ENCODE measurements at regions not wholly inside any gene's neighbourhood (a gene's known extent, or its start where the extent isn't known, plus 50 kb on each side); places are given as distances from the start of the nearest gene placed in this dataset.

DNA sequence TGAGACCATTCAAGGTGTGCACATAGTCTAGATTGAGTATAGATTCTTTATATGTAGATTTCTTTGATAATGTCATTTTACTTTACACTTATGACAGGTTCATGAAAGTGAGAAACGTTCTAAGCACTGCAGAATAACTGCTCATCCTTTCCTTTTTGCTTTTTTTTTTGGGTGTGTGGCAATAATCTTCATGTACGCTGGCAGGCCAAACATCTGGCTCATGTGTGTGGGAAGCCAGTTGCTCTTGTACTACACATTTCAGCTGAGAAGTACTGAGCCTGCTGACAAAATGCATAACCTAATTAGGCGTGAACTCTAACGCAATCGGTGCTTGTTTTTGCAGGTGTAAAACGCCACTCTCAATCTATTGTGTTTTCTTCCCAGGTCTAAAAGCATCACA is 350.8 kb upstream of the KAZN start:
- TF ChIP-seq Cebpa-rat (IDR thresholded peaks at IDR 0.05) = no peak
- H3K9ac ChIP-seq = no peak overlapping the region
- H3K36me3 ChIP-seq = no peaks in the 10 kb centered on the region
- no peak overlapping the region for H3K27ac ChIP-seq
- H3K27me3 ChIP-seq = no peaks in the 10 kb centered on the region
- peaks cover 0 to 10% (median under 1%) of the 10 kb centered on the region in 10 experiments; a peak in 3 of 20 replicates for H3K4me1 ChIP-seq
- H3K4me2 ChIP-seq = no peak overlapping the region
- H3K9me3 ChIP-seq (replicated peaks in 1 of 11) = no peaks in the 10 kb centered on the region
- H3K4me3 ChIP-seq = no peak overlapping the region
- no peaks in the 10 kb centered on the region; a peak in 1 of 22 replicates for H4K20me1 ChIP-seq

DNA sequence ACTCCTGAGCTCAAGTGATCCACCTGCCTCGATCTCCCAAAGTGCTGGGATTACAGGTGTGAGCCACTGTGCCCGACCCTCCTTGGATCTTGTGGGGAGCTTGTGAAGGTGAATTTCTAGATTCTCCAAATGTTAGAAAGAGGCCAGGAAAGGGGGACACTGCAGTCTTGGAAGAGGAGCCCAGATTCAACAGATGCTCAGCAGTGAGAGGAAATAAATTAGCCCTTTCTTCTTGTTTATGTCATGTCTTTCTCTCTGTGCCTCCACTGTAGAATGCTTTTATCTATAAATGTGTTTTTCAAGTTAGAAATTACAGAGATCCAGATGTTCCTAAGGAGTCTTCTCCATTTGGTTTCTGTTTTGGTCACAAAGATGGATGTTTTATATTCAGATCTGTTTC is 346.6 kb upstream of the KAZN start:
- Histone ChIP-seq H3K9me3 (replicated peaks in 1 of 11) (peaks cover 0 to 8% (median 0%) of the 10 kb centered on the region in 11 experiments; a peak in 4 of 22 replicates), H4K20me1 (no peaks in the 10 kb centered on the region; a peak in 1 of 22 replicates), H3K9ac (no peak overlapping the region), H3K36me3 (no peaks in the 10 kb centered on the region), H3K27me3 (no peaks in the 10 kb centered on the region), H3K4me3 (no peak overlapping the region), H3K4me1 (peaks cover 35 to 39% (median 37%) of the 10 kb centered on the region in 10 experiments), H3K27ac (no peak overlapping the region), H3K4me2 (no peak overlapping the region)
- TF ChIP-seq Cebpa-rat (IDR thresholded peaks at IDR 0.05) = no peak

DNA sequence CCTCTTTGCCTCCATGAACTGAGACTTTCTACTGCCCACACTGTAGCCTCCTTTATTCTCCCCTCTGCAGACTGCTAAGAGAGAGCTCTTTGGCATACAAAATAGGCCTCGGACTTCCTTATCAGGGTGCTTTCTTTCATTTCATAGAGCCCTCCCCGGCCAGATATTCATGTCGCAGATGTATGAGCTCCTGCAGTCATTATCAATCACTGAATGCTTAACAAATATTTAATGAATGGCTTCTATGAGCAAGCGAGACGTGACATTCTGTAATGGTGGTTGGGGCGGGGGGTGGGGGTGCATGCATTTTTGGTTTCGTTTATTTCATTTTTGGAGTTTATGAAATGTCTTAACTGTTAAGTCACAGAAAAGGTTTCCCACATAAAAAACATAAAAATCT is 344.8 kb upstream of the KAZN start:
- peak overlapping the region; percentile 50 to 75 (median 67) for H3K4me2 ChIP-seq
- H4K20me1 ChIP-seq = no peaks in the 10 kb centered on the region; a peak in 1 of 22 replicates
- no peak for TF ChIP-seq Cebpa-rat (IDR thresholded peaks at IDR 0.05)
- peaks cover 0 to 9% (median 0%) of the 10 kb centered on the region in 11 experiments; a peak in 4 of 22 replicates for H3K9me3 ChIP-seq (replicated peaks in 1 of 11)
- H3K9ac ChIP-seq = no peak overlapping the region
- H3K4me1 ChIP-seq = peaks cover 35 to 41% (median 37%) of the 10 kb centered on the region in 10 experiments
- H3K4me3 ChIP-seq = no peak overlapping the region
- no peaks in the 10 kb centered on the region for H3K36me3 ChIP-seq
- no peak overlapping the region for H3K27ac ChIP-seq
- H3K27me3 ChIP-seq = no peaks in the 10 kb centered on the region

DNA sequence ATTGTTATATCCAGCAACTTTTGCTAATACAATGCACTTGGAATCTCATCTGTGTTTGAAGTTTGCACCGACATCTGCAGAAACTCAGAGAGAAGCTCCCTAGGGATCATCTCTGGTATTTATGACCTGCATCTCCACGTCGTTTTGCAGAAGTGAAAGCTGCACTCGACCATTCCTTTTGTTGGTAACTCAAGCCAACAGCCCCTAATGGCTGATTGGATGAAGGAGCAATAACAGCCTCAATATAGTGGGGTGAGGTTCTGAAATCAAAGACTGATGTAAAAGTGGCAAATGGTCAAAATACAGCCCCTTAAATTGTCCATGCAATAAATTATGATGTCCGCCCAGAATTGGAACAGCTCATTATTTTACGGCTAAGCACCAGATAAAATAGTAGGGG is 344.2 kb upstream of the KAZN start:
- no peak overlapping the region for H3K27ac ChIP-seq
- H3K4me2 ChIP-seq = peak overlapping the region; percentile 50 to 75 (median 67)
- no peaks in the 10 kb centered on the region for H3K36me3 ChIP-seq
- H3K9ac ChIP-seq = no peak overlapping the region
- no peak for TF ChIP-seq Cebpa-rat (IDR thresholded peaks at IDR 0.05)
- no peaks in the 10 kb centered on the region; a peak in 1 of 22 replicates for H4K20me1 ChIP-seq
- H3K4me1 ChIP-seq = peaks cover 35 to 41% (median 37%) of the 10 kb centered on the region in 10 experiments
- no peaks in the 10 kb centered on the region for H3K27me3 ChIP-seq
- H3K9me3 ChIP-seq (replicated peaks in 1 of 11) = peaks cover 0 to 9% (median 0%) of the 10 kb centered on the region in 11 experiments; a peak in 4 of 22 replicates
- no peak overlapping the region for H3K4me3 ChIP-seq

DNA sequence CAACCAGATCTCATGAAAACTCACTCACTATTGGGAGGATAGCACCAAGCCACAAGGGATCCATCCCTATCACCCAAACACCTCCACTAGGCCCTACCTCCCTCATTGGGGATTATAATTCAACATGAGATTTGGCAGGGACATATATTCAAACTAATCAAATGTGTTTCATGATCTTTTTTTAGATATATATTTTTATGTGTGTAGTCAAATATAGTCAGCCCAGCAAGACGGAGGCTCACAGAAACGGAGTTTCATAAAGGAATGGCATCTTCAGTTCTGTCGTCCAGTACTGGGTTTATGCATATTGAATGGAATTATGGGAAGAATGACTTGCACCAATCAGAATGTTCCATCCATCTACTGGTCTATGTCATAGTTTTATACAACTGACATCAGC is 343.3 kb upstream of the KAZN start:
- Histone ChIP-seq H3K9me3 (replicated peaks in 1 of 11) (peaks cover 0 to 9% (median 0%) of the 10 kb centered on the region in 11 experiments; a peak in 4 of 22 replicates), H3K4me2 (peak overlapping the region; percentile 50 to 75 (median 67)), H3K4me1 (peaks cover 35 to 41% (median 37%) of the 10 kb centered on the region in 10 experiments), H3K9ac (no peak overlapping the region), H3K27me3 (no peaks in the 10 kb centered on the region), H3K27ac (peak overlapping the region in 1 of 11 experiments; percentile 34; a peak in 1 of 22 replicates), H3K4me3 (no peak overlapping the region), H3K36me3 (no peaks in the 10 kb centered on the region), H4K20me1 (no peaks in the 10 kb centered on the region)
- TF ChIP-seq Cebpa-rat (IDR thresholded peaks at IDR 0.05) = no peak

DNA sequence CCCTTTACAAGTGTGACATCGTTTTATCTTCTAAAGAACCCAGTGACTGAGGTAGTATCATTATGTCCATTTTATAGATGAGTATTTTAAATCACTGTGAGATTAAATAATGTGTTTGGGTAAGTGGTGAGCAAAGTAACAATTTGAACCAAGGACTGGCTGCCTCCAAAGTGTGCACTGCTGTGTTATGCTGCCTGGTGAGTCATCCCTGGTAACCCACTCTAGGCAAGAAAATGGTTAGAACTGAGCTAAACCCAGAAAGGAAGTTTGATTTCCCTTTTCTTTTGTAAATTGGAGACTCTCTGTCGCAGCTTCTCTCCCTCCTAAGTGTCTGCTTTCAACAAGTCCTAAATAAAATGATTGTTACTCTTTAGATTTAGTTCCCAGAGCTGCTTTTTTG is 342.8 kb upstream of the KAZN start:
- H3K36me3 ChIP-seq = no peaks in the 10 kb centered on the region
- H3K9ac ChIP-seq = no peak overlapping the region
- peaks cover 0 to 9% (median 0%) of the 10 kb centered on the region in 11 experiments; a peak in 4 of 22 replicates for H3K9me3 ChIP-seq (replicated peaks in 1 of 11)
- peaks cover 35 to 41% (median 37%) of the 10 kb centered on the region in 10 experiments for H3K4me1 ChIP-seq
- H3K4me3 ChIP-seq = no peak overlapping the region
- H3K27me3 ChIP-seq = no peaks in the 10 kb centered on the region
- no peak for TF ChIP-seq Cebpa-rat (IDR thresholded peaks at IDR 0.05)
- H4K20me1 ChIP-seq = no peaks in the 10 kb centered on the region
- peak overlapping the region in 1 of 11 experiments; percentile 34; a peak in 2 of 22 replicates for H3K27ac ChIP-seq
- H3K4me2 ChIP-seq = peak overlapping the region; percentile 5 to 75 (median 64); a peak in 21 of 22 replicates

DNA sequence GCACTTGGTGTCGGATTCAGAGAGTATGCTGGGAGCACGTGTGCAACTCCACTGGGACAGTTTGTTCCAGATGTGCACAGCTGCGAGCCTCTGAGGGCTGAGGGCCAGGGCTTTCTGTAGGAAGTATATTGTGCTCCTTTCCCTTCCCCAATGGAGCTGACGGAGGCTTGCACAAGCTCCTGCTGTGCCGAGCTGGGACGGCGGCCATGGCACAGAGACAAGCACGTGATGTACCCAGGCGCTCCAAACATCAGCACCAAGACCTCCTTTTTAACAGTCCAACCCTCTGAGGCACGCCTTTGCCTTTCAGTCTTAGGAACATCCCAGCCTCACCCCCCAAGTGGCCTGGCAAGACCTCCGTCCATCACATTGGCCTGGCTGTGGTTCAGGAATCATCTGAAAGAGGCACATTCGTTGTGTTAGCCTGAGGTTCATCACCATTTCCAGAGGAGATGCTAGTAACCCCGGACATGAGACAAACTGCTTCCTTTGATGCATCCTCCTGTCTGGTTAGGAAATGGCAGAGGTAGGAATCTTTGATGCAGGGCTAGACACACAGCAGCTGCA is 339.2 kb upstream of the KAZN start:
- Histone ChIP-seq H3K4me3 (no peak overlapping the region), H3K4me1 (peaks cover 19 to 27% (median 23%) of the 10 kb centered on the region in 10 experiments), H3K4me2 (no peak overlapping the region), H3K9me3 (replicated peaks in 1 of 11) (peaks cover 0 to 9% (median 0%) of the 10 kb centered on the region in 11 experiments; a peak in 4 of 22 replicates), H3K27me3 (no peaks in the 10 kb centered on the region), H3K9ac (no peak overlapping the region), H4K20me1 (no peaks in the 10 kb centered on the region), H3K27ac (no peak overlapping the region), H3K36me3 (no peaks in the 10 kb centered on the region)
- TF ChIP-seq Cebpa-rat (IDR thresholded peaks at IDR 0.05) = no peak

DNA sequence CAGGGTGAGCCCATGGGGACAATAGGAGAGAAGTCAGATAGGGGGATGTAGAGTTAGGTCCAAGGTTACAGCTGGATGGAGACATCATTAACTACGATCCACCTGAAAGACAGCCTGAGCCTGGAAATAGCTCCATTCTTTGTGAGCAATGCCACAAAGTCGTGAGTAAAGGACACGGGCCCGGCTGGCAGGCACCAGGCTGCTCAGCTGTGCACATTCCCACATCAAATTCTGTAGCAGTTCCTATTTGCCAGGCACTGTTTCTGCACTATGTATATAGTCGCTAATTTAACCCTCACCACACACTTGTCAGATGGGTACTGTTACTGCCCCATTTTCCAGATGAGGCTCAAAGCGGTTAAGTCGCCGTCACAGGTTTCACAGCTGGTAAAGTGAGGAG is 338.0 kb upstream of the KAZN start:
- Histone ChIP-seq H3K9me3 (replicated peaks in 1 of 11) (peaks cover 0 to 9% (median 0%) of the 10 kb centered on the region in 11 experiments; a peak in 4 of 22 replicates), H3K27me3 (no peaks in the 10 kb centered on the region), H4K20me1 (no peaks in the 10 kb centered on the region), H3K9ac (no peak overlapping the region), H3K27ac (no peak overlapping the region), H3K4me2 (no peak overlapping the region), H3K4me3 (no peak overlapping the region), H3K36me3 (no peaks in the 10 kb centered on the region), H3K4me1 (peaks cover 7 to 15% (median 11%) of the 10 kb centered on the region in 10 experiments; a peak in 17 of 20 replicates)
- TF ChIP-seq Cebpa-rat (IDR thresholded peaks at IDR 0.05) = no peak

DNA sequence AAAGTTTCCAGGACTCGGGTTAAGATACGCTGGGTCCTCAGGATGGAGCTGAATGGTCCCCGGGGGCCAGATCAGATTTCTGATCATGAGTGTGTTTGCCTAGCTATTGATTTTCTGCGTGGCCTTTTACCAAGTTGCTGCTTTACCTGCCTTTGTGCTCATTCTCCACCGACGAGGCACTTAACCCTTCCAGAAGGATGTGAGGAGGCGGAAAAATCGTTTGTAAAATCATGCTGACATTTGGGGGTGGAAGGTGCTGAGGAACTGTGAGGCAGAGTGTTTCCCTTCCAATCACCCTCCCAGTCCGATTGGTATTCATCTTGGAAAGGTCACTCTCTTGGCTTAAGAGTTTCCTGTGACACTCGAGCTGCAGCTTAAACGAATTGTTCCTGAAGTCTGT is 337.1 kb upstream of the KAZN start:
- no peaks in the 10 kb centered on the region for H3K27me3 ChIP-seq
- H4K20me1 ChIP-seq = no peaks in the 10 kb centered on the region
- H3K27ac ChIP-seq = no peak overlapping the region
- H3K9ac ChIP-seq = no peak overlapping the region
- H3K4me1 ChIP-seq = peaks cover 0 to 6% (median 2%) of the 10 kb centered on the region in 10 experiments; a peak in 11 of 20 replicates
- H3K9me3 ChIP-seq (replicated peaks in 1 of 11) = peaks cover 0 to 6% (median 0%) of the 10 kb centered on the region in 11 experiments; a peak in 4 of 22 replicates
- no peak overlapping the region for H3K4me2 ChIP-seq
- no peaks in the 10 kb centered on the region for H3K36me3 ChIP-seq
- H3K4me3 ChIP-seq = no peak overlapping the region
- TF ChIP-seq Cebpa-rat (IDR thresholded peaks at IDR 0.05) = no peak

DNA sequence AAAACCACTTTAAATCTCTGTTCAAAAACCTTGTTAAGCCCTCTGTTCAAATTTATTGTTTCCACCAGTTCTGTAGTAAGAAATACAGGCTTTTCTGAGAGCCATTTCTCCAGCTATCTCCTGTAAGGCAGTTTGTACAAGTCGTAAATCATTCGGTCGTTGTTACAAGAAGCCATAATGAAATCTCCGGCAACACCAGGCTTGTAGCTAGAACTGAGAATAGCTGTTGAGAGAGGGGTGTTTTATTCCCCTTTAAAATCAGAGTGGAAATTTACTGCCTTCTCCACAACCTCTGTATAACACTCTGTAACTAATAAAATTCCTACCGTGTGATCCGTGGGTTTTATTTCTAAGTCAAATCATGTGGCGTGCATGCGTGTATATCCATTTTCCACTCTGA is 335.8 kb upstream of the KAZN start:
- Histone ChIP-seq H3K27me3 (no peaks in the 10 kb centered on the region), H3K9me3 (replicated peaks in 1 of 11) (no peaks in the 10 kb centered on the region), H3K9ac (no peak overlapping the region), H3K4me3 (no peak overlapping the region), H4K20me1 (no peaks in the 10 kb centered on the region), H3K36me3 (no peaks in the 10 kb centered on the region), H3K4me1 (no peaks in the 10 kb centered on the region), H3K4me2 (no peak overlapping the region), H3K27ac (no peak overlapping the region)
- no peak for TF ChIP-seq Cebpa-rat (IDR thresholded peaks at IDR 0.05)

Measured in BLaER1 treated with 17β-estradiol and CSF1 and Interleukin-3, amounts not matched to agents 10 nM and 100 nM (cell line).